ENCODE measurements at regions not wholly inside any gene's neighbourhood (a gene's known extent, or its start where the extent isn't known, plus 50 kb on each side); places are given as distances from the start of the nearest gene placed in this dataset.

GRCh38 chr22:48885919-48886305 lies 941.8 kb downstream of the BRD1 start:
- TF ChIP-seq EZH2 (IDR thresholded peaks at IDR 0.05) (no peak), POLR2AphosphoS5 (IDR thresholded peaks at IDR 0.05; ENCODE audit: borderline replicate concordance, low read depth, low read length) (no peak)
